WTC11 (cell line): ENCODE measurements at regions not wholly inside any gene's neighbourhood (a gene's known extent, or its start where the extent isn't known, plus 50 kb on each side); places are given as distances from the start of the nearest gene placed in this dataset.

Experiments
- ATAC-seq: fragments of 200-7000 bp; cut with Tn5 transposase; 2 replicates; pipeline ENCODE4 v1.10.0; 2021; ENCODE audit warnings: mild to moderate bottlenecking, moderate library complexity
- CTCF ChIA-PET: fragments of 300-600 bp; sonication (Branson Sonifier 250); formaldehyde crosslinking; loops from one replicate; lab custom pipeline; 2021; ENCODE audit warnings: antibody characterized with exemption; lab: Charles Lee
- POLR2A ChIA-PET: fragments of 350-600 bp; sonication (Branson Sonifier 250); formaldehyde crosslinking; loops from one replicate; lab custom pipeline; 2021; ENCODE audit warnings: antibody characterized with exemption; lab: Charles Lee
- DNase-seq: peaks from one replicate; pipeline ENCODE4 v3.0.0; 2021; ENCODE audit warnings: low spot score
- H3K27ac Mint-ChIP-seq: 2 replicates; pipeline ENCODE4 v1.8.0; 2021; ENCODE audit warnings: mixed read lengths
- H3K27me3 Mint-ChIP-seq: 2 replicates; pipeline ENCODE4 v1.8.0; 2021; ENCODE audit warnings: low read depth, mild to moderate bottlenecking, moderate library complexity, mixed read lengths
- H3K36me3 Mint-ChIP-seq: 2 replicates; pipeline ENCODE4 v1.8.0; 2021; ENCODE audit warnings: mixed read lengths
- H3K4me1 Mint-ChIP-seq: 2 replicates; pipeline ENCODE4 v1.8.0; 2022; ENCODE audit warnings: mixed read lengths
- H3K4me3 Mint-ChIP-seq: 2 replicates; pipeline ENCODE4 v1.8.0; 2021; ENCODE audit warnings: mild to moderate bottlenecking, moderate library complexity, mixed read lengths
- H3K9me3 Mint-ChIP-seq: 2 replicates; pipeline ENCODE4 v1.8.0; 2021; ENCODE audit warnings: mixed read lengths
- CBFB ChIP-seq: sonication (generic); formaldehyde crosslinking; IDR thresholded peaks from 2 replicates; pipeline ENCODE4 v1.8.1; 2022; ENCODE audit warnings: mild to moderate bottlenecking, low read depth, missing genetic modification reagents
- CREM ChIP-seq: sonication (generic); formaldehyde crosslinking; IDR thresholded peaks from 2 replicates; pipeline ENCODE4 v1.8.1; 2022; ENCODE audit warnings: mild to moderate bottlenecking, missing genetic modification reagents, moderate library complexity
- CTCF ChIP-seq: fragments of 200-600 bp; IDR thresholded peaks from 2 replicates; pipeline ENCODE4 v1.8.0; 2022; ENCODE audit warnings: antibody characterized with exemption
- ERG ChIP-seq: fragments of 250-450 bp; sonication (Bioruptor Pico); IDR thresholded peaks from 2 replicates; pipeline ENCODE4 v1.8.0; 2021; ENCODE audit warnings: mild to moderate bottlenecking
- ESRRA ChIP-seq: sonication (generic); formaldehyde crosslinking; IDR thresholded peaks from 2 replicates; pipeline ENCODE4 v1.8.1; 2022; ENCODE audit warnings: mild to moderate bottlenecking, missing genetic modification reagents, borderline replicate concordance
- FOXJ3 ChIP-seq: sonication (generic); formaldehyde crosslinking; IDR thresholded peaks from 2 replicates; pipeline ENCODE4 v1.9.0; 2021; ENCODE audit warnings: missing genetic modification reagents, mild to moderate bottlenecking, borderline replicate concordance
- GRHL2 ChIP-seq: fragments of 250-450 bp; sonication (Bioruptor Pico); IDR thresholded peaks from 2 replicates; pipeline ENCODE4 v1.8.0; 2022; ENCODE audit warnings: mild to moderate bottlenecking, moderate library complexity; ENCODE audit not compliant: insufficient replicate concordance, severe bottlenecking
- GTF2I ChIP-seq: fragments of 250-450 bp; sonication (Bioruptor Pico); conservative IDR thresholded peaks from 2 replicates; pipeline ENCODE4 v1.4.0; 2021; ENCODE audit warnings: mild to moderate bottlenecking
- JUN ChIP-seq: sonication (generic); formaldehyde crosslinking; IDR thresholded peaks from 2 replicates; pipeline ENCODE4 v1.8.0; 2023; ENCODE audit warnings: mild to moderate bottlenecking, missing genetic modification reagents
- NR2C2 ChIP-seq: sonication (generic); formaldehyde crosslinking; IDR thresholded peaks from 2 replicates; pipeline ENCODE4 v1.8.0; 2022; ENCODE audit warnings: mild to moderate bottlenecking, missing genetic modification reagents
- OVOL2 ChIP-seq: fragments of 250-450 bp; sonication (Bioruptor Pico); IDR thresholded peaks from 2 replicates; pipeline ENCODE4 v1.9.0; 2021; ENCODE audit warnings: mild to moderate bottlenecking, borderline replicate concordance
- STAT6 ChIP-seq: sonication (generic); formaldehyde crosslinking; conservative IDR thresholded peaks from 2 replicates; pipeline ENCODE4 v1.8.1; 2023; ENCODE audit warnings: mild to moderate bottlenecking, low read depth, missing genetic modification reagents, moderate library complexity
- TEAD1 ChIP-seq: sonication (generic); formaldehyde crosslinking; IDR thresholded peaks from 2 replicates; pipeline ENCODE4 v1.8.0; 2022; ENCODE audit warnings: mild to moderate bottlenecking, missing genetic modification reagents
- TP53 ChIP-seq: sonication (generic); formaldehyde crosslinking; IDR thresholded peaks from 2 replicates; pipeline ENCODE4 v1.8.1; 2023; ENCODE audit warnings: mild to moderate bottlenecking, missing genetic modification reagents
- USF1 ChIP-seq: sonication (generic); formaldehyde crosslinking; IDR thresholded peaks from 2 replicates; pipeline ENCODE4 v1.8.0; 2022; ENCODE audit warnings: mild to moderate bottlenecking, missing genetic modification reagents
- USF2 ChIP-seq: sonication (generic); formaldehyde crosslinking; IDR thresholded peaks from 2 replicates; pipeline ENCODE4 v1.8.1; 2023; ENCODE audit warnings: mild to moderate bottlenecking, missing genetic modification reagents, moderate library complexity
- ZNF121 ChIP-seq: sonication (generic); formaldehyde crosslinking; IDR thresholded peaks from 2 replicates; pipeline ENCODE4 v1.8.0; 2023; ENCODE audit warnings: missing genetic modification reagents
- ZNF219 ChIP-seq: sonication (generic); formaldehyde crosslinking; IDR thresholded peaks from 2 replicates; pipeline ENCODE4 v1.8.0; 2023; ENCODE audit warnings: missing genetic modification reagents, mild to moderate bottlenecking, borderline replicate concordance
- ZNF232 ChIP-seq: sonication (generic); formaldehyde crosslinking; IDR thresholded peaks from 2 replicates; pipeline ENCODE4 v1.8.0; 2022; ENCODE audit warnings: mild to moderate bottlenecking, missing genetic modification reagents
- ZNF281 ChIP-seq: sonication (generic); formaldehyde crosslinking; IDR thresholded peaks from 2 replicates; pipeline ENCODE4 v1.8.0; 2023; ENCODE audit warnings: mild to moderate bottlenecking, missing genetic modification reagents
- ZNF317 ChIP-seq: sonication (generic); formaldehyde crosslinking; IDR thresholded peaks from 2 replicates; pipeline ENCODE4 v1.8.1; 2023; ENCODE audit warnings: low read depth, mild to moderate bottlenecking, moderate library complexity, missing genetic modification reagents, borderline replicate concordance
- ZSCAN18 ChIP-seq: fragments of 250-450 bp; sonication (Bioruptor Pico); IDR thresholded peaks from 2 replicates; pipeline ENCODE4 v2.1.2; 2022; ENCODE audit warnings: mild to moderate bottlenecking, moderate library complexity

- TF ChIP-seq ERG (no peak), ZNF121 (CRISPR knock-in tag) (no peak), GTF2I (CRISPR knock-in tag) (no peak), ZNF232 (CRISPR knock-in tag) (no peak), CBFB (CRISPR knock-in tag) (no peak), CTCF (no peak), NR2C2 (CRISPR knock-in tag) (no peak), USF2 (CRISPR knock-in tag) (no peak)
Measured at GRCh38 chr16:55212791-55213190, 111.2 kb upstream of the IRX6 start (continued).

- CTCF ChIA-PET: interaction anchor here (0.7 kb wide), 1 partner anchor 278 kb away, joined by 4 read pairs; no protein-coding TSS in a partner anchor
- no peak for DNase-seq
- Mint-ChIP-seq H3K4me3 (no peak overlapping the region), H3K4me1 (no peaks in the 10 kb centered on the region), H3K27ac (no peak overlapping the region), H3K9me3 (no peaks in the 10 kb centered on the region), H3K27me3 (no peaks in the 10 kb centered on the region; the same call in 1 of the 2 replicates), H3K36me3 (no peaks in the 10 kb centered on the region)
- no peak for ATAC-seq
- POLR2A ChIA-PET: no interaction called here
- TF ChIP-seq CREM (CRISPR knock-in tag): no peak
- no peak for TF ChIP-seq ZNF232 (CRISPR knock-in tag)
- no peak for TF ChIP-seq ZNF281 (CRISPR knock-in tag)
- no peak for TF ChIP-seq ZNF219
- no peak for TF ChIP-seq OVOL2 (CRISPR knock-in tag)
- TF ChIP-seq TP53 (CRISPR knock-in tag): no peak
- TF ChIP-seq ZNF317 (CRISPR knock-in tag): no peak
- no peak for TF ChIP-seq STAT6 (CRISPR knock-in tag)
- TF ChIP-seq TEAD1 (CRISPR knock-in tag): no peak
- no peak for TF ChIP-seq FOXJ3
- TF ChIP-seq NR2C2 (CRISPR knock-in tag): no peak
- TF ChIP-seq GTF2I (CRISPR knock-in tag): no peak
- no peak for TF ChIP-seq ZSCAN18
- TF ChIP-seq GRHL2: no peak
- no peak for TF ChIP-seq ESRRA (CRISPR knock-in tag)
- TF ChIP-seq USF1 (CRISPR knock-in tag): no peak
- no peak for TF ChIP-seq JUN
Measured at GRCh38 chr16:55214412-55214811, 109.6 kb upstream of the IRX6 start.
